ENCODE measurements at regions not wholly inside any gene's neighbourhood (a gene's known extent, or its start where the extent isn't known, plus 50 kb on each side); places are given as distances from the start of the nearest gene placed in this dataset.
"Not testable (repeated sequence)": the region's sequence is repeated elsewhere in the genome, so short reads cannot be mapped to it uniquely, and the experiment has no call there.

- Histone ChIP-seq H3K27ac (peak overlapping the region; percentile 2; the same call in 1 of the 2 replicates), H3K36me3 (no peaks in the 10 kb centered on the region), H3K4me1 (replicated peaks) (peaks cover 20% of the 10 kb centered on the region), H3K9me3 (replicated peaks) (0 out of 2 replicates have a peak, but pooled peaks cover 3% of the 10 kb centered on the region), H3K4me3 (no peak overlapping the region), H3K27me3 (replicated peaks) (0 out of 2 replicates have a peak, but pooled peaks cover 3% of the 10 kb centered on the region)
- no peak for DNase-seq (ENCODE audit: low read depth in 1 of 2, low spot score in 2 of 2)
Observed at GRCh38 chr5:116772152-116772501, 197.5 kb upstream of the SEMA6A start.

- H3K36me3 ChIP-seq: no peaks in the 10 kb centered on the region
- no peak overlapping the region for H3K4me3 ChIP-seq
- no peaks in the 10 kb centered on the region for H3K9me3 ChIP-seq (replicated peaks)
- peaks cover 22% of the 10 kb centered on the region for H3K4me1 ChIP-seq (replicated peaks)
- H3K27me3 ChIP-seq (replicated peaks): 0 out of 2 replicates have a peak, but pooled peaks cover 3% of the 10 kb centered on the region
- peak; percentile 59 to 61 for DNase-seq (ENCODE audit: low read depth in 1 of 2, low spot score in 2 of 2)
- peak overlapping the region; percentile 2; the same call in 1 of the 2 replicates for H3K27ac ChIP-seq
Observed at GRCh38 chr5:116771466-116772151, 197.0 kb upstream of the SEMA6A start.

- H3K36me3 ChIP-seq; H3K4me3 ChIP-seq; H3K9me3 ChIP-seq (replicated peaks); H3K27ac ChIP-seq; H3K27me3 ChIP-seq (replicated peaks); DNase-seq (ENCODE audit: low read depth in 1 of 2, low spot score in 2 of 2): not testable (repeated sequence)
- peaks cover 25% of the 10 kb centered on the region for H3K4me1 ChIP-seq (replicated peaks)
Observed at GRCh38 chr5:116769953-116770352, 195.3 kb upstream of the SEMA6A start.

- Histone ChIP-seq H3K4me1 (replicated peaks) (peaks cover 25% of the 10 kb centered on the region), H3K9me3 (replicated peaks) (no peaks in the 10 kb centered on the region), H3K36me3 (no peaks in the 10 kb centered on the region), H3K27me3 (replicated peaks) (0 out of 2 replicates have a peak, but pooled peaks cover 3% of the 10 kb centered on the region), H3K4me3 (no peak overlapping the region), H3K27ac (no peak overlapping the region)
- no peak for DNase-seq (ENCODE audit: low read depth in 1 of 2, low spot score in 2 of 2)
Observed at GRCh38 chr5:116769470-116769869, 194.8 kb upstream of the SEMA6A start.

GRCh38 chr5:116766470-116766947 is 191.9 kb upstream of the SEMA6A start:
- Histone ChIP-seq H3K27me3 (replicated peaks) (no peaks in the 10 kb centered on the region), H3K4me1 (replicated peaks) (peaks cover 13% of the 10 kb centered on the region), H3K27ac (no peak overlapping the region; the same call in 1 of the 2 replicates), H3K9me3 (replicated peaks) (no peaks in the 10 kb centered on the region), H3K36me3 (no peaks in the 10 kb centered on the region), H3K4me3 (no peak overlapping the region)
- DNase-seq (ENCODE audit: low read depth in 1 of 2, low spot score in 2 of 2): peak; percentile 62 to 68

- Histone ChIP-seq H3K27ac (no peak overlapping the region), H3K36me3 (no peaks in the 10 kb centered on the region), H3K4me3 (no peak overlapping the region), H3K9me3 (replicated peaks) (no peaks in the 10 kb centered on the region), H3K4me1 (replicated peaks) (0 out of 2 replicates have a peak, but pooled peaks cover 5% of the 10 kb centered on the region), H3K27me3 (replicated peaks) (no peaks in the 10 kb centered on the region)
- DNase-seq (ENCODE audit: low read depth in 1 of 2, low spot score in 2 of 2): no peak
Observed at GRCh38 chr5:116765441-116765840, 190.8 kb upstream of the SEMA6A start.

- H3K4me3 ChIP-seq: no peak overlapping the region
- no peaks in the 10 kb centered on the region for H3K9me3 ChIP-seq (replicated peaks)
- H3K27ac ChIP-seq: no peak overlapping the region
- H3K27me3 ChIP-seq (replicated peaks): no peaks in the 10 kb centered on the region
- no peak for DNase-seq (ENCODE audit: low read depth in 1 of 2, low spot score in 2 of 2)
- H3K4me1 ChIP-seq (replicated peaks): 0 out of 2 replicates have a peak, but pooled peaks cover 5% of the 10 kb centered on the region
- no peaks in the 10 kb centered on the region for H3K36me3 ChIP-seq
Observed at GRCh38 chr5:116764941-116765340, 190.3 kb upstream of the SEMA6A start.

GRCh38 chr5:116763987-116764866 is 189.6 kb upstream of the SEMA6A start:
- Histone ChIP-seq H3K36me3 (no peaks in the 10 kb centered on the region), H3K4me1 (replicated peaks) (0 out of 2 replicates have a peak, but pooled peaks cover 5% of the 10 kb centered on the region), H3K4me3 (no peak overlapping the region), H3K27ac (no peak overlapping the region), H3K9me3 (replicated peaks) (no peaks in the 10 kb centered on the region), H3K27me3 (replicated peaks) (no peaks in the 10 kb centered on the region)
- DNase-seq (ENCODE audit: low read depth in 1 of 2, low spot score in 2 of 2): no peak

GRCh38 chr5:116759860-116760640 is 185.4 kb upstream of the SEMA6A start:
- Histone ChIP-seq H3K36me3 (no peaks in the 10 kb centered on the region), H3K9me3 (replicated peaks) (no peaks in the 10 kb centered on the region), H3K4me3 (no peak overlapping the region), H3K4me1 (replicated peaks) (no peaks in the 10 kb centered on the region), H3K27ac (no peak overlapping the region), H3K27me3 (replicated peaks) (no peaks in the 10 kb centered on the region)
- no peak for DNase-seq (ENCODE audit: low read depth in 1 of 2, low spot score in 2 of 2)

GRCh38 chr5:116757326-116757725 is 182.7 kb upstream of the SEMA6A start:
- Histone ChIP-seq H3K27ac (no peak overlapping the region), H3K36me3 (no peaks in the 10 kb centered on the region), H3K9me3 (replicated peaks) (0 out of 2 replicates have a peak, but pooled peaks cover under 1% of the 10 kb centered on the region), H3K4me3 (no peak overlapping the region), H3K27me3 (replicated peaks) (no peaks in the 10 kb centered on the region), H3K4me1 (replicated peaks) (no peaks in the 10 kb centered on the region)
- no peak for DNase-seq (ENCODE audit: low read depth in 1 of 2, low spot score in 2 of 2)

GRCh38 chr5:116756531-116756930 is 181.9 kb upstream of the SEMA6A start:
- no peak for DNase-seq (ENCODE audit: low read depth in 1 of 2, low spot score in 2 of 2)
- H3K27ac ChIP-seq: no peak overlapping the region
- H3K27me3 ChIP-seq (replicated peaks): no peaks in the 10 kb centered on the region
- no peaks in the 10 kb centered on the region for H3K36me3 ChIP-seq
- H3K4me1 ChIP-seq (replicated peaks): no peaks in the 10 kb centered on the region
- no peak overlapping the region for H3K4me3 ChIP-seq
- H3K9me3 ChIP-seq (replicated peaks): 0 out of 2 replicates have a peak, but pooled peaks cover 2% of the 10 kb centered on the region

GRCh38 chr5:116754556-116754955 is 179.9 kb upstream of the SEMA6A start:
- H3K27ac ChIP-seq: no peak overlapping the region
- no peak for DNase-seq (ENCODE audit: low read depth in 1 of 2, low spot score in 2 of 2)
- no peaks in the 10 kb centered on the region for H3K36me3 ChIP-seq
- no peaks in the 10 kb centered on the region for H3K27me3 ChIP-seq (replicated peaks)
- 0 out of 2 replicates have a peak, but pooled peaks cover 2% of the 10 kb centered on the region for H3K9me3 ChIP-seq (replicated peaks)
- no peaks in the 10 kb centered on the region for H3K4me1 ChIP-seq (replicated peaks)
- H3K4me3 ChIP-seq: no peak overlapping the region

- DNase-seq (ENCODE audit: low read depth in 1 of 2, low spot score in 2 of 2): no peak
- Histone ChIP-seq H3K36me3 (no peaks in the 10 kb centered on the region), H3K27ac (no peak overlapping the region), H3K4me1 (replicated peaks) (no peaks in the 10 kb centered on the region), H3K27me3 (replicated peaks) (no peaks in the 10 kb centered on the region), H3K4me3 (no peak overlapping the region), H3K9me3 (replicated peaks) (0 out of 2 replicates have a peak, but pooled peaks cover 2% of the 10 kb centered on the region)
Observed at GRCh38 chr5:116751684-116752083, 177.1 kb upstream of the SEMA6A start.

Measured in SJSA1 (cell line).